GM21825 (cell line): ENCODE measurements at regions not wholly inside any gene's neighbourhood (a gene's known extent, or its start where the extent isn't known, plus 50 kb on each side); places are given as distances from the start of the nearest gene placed in this dataset.
"Not testable (repeated sequence)": the region's sequence is repeated elsewhere in the genome, so short reads cannot be mapped to it uniquely, and the experiment has no call there.

Experiments used
- ATAC-seq: cut with Tn5 transposase; IDR thresholded peaks from one replicate; pipeline ENCODE4 v1.9.1; 2021; ENCODE audit warnings: mild to moderate bottlenecking, moderate library complexity; ENCODE audit not compliant: unreplicated experiment

DNA sequence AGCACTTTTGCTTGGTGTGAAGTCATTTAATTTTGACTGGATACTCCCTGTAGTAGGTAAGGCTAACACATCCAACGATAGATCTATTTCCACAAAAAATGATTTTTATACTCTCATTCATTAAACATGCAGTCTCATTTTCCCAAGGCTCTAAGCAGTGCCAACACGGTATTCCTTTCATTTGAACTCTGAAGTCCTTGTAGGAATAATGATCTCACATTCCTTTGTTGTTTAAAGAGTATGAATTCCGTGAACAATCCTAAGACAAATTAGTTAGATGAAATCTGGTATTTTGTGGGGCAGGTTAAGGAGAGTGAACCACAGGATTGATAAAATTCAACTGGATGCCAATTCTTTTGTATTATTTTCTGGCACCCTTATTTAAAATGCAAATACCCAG lies 66.6 kb downstream of the LACC1 start:
- no peak for ATAC-seq

GRCh38 chr13:43947897-43948458 lies 68.3 kb downstream of the LACC1 start:
- ATAC-seq = no peak

- no peak for ATAC-seq
These were observed 73.7 kb downstream of the LACC1 start for GRCh38 chr13:43953370-43953769.

GRCh38 chr13:43956975-43957374 lies 77.3 kb downstream of the LACC1 start:
- ATAC-seq = not testable (repeated sequence)

GRCh38 chr13:43959291-43959690 lies 79.6 kb downstream of the LACC1 start:
- no peak for ATAC-seq

- no peak for ATAC-seq
These were observed 82.2 kb downstream of the LACC1 start for GRCh38 chr13:43961909-43962308.

- no peak for ATAC-seq
These were observed 84.0 kb downstream of the LACC1 start for GRCh38 chr13:43963726-43964125.

DNA sequence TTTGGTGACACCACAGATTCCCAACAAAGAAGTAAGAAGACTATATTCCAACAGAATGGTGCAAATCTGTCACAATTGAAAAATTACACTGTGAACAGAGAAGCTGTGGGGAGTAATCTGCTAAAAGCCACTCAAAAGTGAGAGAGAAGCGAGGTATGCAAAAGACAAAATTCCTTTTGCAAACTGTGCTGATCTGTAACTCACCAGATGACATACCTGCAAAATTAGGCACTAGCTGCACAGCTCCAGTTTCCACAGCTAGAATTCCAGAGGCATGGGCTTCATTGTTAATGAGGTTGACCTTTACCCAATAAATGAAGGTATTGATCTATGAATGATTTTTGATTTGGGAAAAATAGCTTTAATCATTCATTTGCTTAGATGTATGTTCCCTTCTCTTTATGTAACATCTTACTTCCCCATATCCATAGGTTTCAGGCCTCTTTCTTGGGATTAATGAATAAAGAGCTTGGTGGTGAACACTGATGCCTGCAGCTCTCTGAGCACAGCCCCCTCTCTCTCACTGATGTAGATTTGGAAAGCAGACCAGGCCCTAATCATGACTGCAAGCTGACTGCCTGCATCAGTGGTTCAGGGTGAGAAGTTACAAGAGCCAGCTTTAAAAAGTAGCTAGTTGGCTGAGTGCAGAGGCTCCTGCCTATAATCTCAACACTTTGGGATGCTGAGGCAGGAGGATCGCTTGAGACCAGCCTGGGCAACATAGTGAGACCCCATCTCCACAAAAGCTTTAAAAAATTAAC lies 85.2 kb downstream of the LACC1 start:
- no peak for ATAC-seq

GRCh38 chr13:43965459-43965845 lies 85.7 kb downstream of the LACC1 start:
- ATAC-seq = no peak

DNA sequence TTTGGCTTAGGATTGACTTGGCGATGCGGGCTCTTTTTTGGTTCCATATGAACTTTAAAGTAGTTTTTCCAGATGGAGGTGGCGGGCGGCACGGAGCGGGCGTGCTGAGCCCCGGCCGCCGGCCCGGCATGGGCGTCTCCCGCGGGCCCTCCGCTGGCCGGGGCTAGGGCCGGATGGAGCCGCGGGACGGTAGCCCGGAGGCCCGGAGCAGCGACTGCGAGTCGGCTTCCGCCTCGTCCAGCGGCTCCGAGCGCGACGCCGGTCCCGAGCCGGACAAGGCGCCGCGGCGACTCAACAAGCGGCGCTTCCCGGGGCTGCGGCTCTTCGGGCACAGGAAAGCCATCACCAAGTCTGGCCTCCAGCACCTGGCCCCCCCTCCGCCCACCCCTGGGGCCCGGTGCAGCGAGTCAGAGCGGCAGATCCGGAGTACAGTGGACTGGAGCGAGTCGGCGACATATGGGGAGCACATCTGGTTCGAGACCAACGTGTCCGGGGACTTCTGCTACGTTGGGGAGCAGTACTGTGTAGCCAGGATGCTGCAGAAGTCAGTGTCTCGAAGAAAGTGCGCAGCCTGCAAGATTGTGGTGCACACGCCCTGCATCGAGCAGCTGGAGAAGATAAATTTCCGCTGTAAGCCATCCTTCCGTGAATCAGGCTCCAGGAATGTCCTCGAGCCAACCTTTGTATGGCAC lies 88.7 kb downstream of the LACC1 start:
- not testable (repeated sequence) for ATAC-seq

GRCh38 chr13:43968943-43969690 lies 89.4 kb downstream of the LACC1 start:
- ATAC-seq = not testable (repeated sequence)

- not testable (repeated sequence) for ATAC-seq
These were observed 90.2 kb downstream of the LACC1 start for GRCh38 chr13:43969919-43970318.

DNA sequence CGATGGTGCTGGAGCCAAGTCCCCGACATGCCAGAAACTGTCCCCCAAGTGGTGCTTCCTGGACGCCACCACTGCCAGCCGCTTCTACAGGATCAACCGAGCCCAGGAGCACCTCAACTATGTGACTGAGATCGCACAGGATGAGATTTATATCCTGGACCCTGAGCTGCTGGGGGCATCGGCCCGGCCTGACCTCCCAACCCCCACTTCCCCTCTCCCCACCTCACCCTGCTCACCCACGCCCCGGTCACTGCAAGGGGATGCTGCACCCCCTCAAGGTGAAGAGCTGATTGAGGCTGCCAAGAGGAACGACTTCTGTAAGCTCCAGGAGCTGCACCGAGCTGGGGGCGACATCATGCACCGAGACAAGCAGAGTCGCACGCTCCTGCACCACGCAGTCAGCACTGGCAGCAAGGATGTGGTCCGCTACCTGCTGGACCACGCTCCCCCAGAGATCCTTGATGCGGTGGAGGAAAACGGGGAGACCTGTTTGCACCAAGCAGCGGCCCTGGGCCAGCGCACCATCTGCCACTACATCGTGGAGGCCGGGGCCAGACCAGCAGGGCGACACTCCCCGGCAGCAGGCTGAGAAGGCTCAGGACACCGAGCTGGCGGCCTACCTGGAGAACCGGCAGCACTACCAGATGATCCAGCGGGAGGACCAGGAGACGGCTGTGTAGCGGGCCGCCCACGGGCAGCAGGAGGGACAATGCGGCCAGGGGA lies 91.0 kb downstream of the LACC1 start:
- ATAC-seq = not testable (repeated sequence)

DNA sequence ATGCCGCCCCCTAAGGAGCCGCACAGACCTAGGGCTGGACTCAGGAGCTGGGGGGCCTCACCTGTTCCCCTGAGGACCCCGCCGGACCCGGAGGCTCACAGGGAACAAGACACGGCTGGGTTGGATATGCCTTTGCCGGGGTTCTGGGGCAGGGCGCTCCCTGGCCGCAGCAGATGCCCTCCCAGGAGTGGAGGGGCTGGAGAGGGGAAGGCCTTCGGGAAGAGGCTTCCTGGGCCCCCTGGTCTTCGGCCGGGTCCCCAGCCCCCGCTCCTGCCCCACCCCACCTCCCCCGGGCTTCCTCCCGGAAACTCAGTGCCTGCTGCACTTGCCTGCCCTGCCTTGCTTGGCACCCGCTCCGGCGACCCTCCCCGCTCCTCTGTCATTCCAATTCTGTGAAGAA lies 91.6 kb downstream of the LACC1 start:
- ATAC-seq = not testable (repeated sequence)

DNA sequence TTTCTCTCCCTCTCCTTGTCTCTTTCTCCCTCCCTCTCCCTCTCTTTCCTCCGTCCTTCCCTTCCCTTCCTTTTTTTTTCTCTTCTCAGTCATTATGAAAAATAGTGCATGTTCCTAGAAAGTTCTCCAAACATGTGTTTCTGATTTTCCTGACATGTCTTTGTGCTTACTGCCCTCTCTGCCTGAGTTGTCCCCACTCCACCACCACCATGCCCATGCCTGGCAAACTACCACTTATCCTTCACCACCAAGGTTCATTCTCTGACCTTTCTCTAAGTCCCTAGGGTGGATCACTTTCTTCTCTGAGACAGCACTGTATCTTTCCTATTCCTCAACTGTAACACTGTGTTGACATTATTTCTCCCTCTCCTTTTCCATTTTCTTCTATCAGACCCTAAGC lies 98.2 kb downstream of the LACC1 start:
- no peak for ATAC-seq

GRCh38 chr13:43978688-43979087 lies 99.0 kb downstream of the LACC1 start:
- no peak for ATAC-seq

GRCh38 chr13:43979492-43979891 lies 99.8 kb downstream of the LACC1 start:
- ATAC-seq = no peak

DNA sequence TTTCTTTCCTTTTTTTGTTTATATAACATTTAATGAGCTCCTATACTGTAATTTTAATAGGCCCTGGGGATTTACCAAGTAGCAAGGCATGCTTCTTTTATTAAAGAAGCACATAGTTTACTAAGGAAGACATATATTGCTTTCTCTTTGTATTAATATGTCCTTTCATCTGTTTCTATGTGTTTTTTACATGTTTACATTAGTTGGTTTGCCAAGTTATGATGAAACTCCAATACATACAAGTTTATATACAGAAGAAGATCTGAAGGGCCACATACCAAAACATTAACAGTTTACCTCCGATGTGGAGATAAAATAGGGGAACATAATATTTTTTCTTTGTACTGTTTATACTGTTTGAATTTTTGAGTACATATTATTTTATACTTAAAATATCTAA lies 100.9 kb downstream of the LACC1 start:
- ATAC-seq = no peak

DNA sequence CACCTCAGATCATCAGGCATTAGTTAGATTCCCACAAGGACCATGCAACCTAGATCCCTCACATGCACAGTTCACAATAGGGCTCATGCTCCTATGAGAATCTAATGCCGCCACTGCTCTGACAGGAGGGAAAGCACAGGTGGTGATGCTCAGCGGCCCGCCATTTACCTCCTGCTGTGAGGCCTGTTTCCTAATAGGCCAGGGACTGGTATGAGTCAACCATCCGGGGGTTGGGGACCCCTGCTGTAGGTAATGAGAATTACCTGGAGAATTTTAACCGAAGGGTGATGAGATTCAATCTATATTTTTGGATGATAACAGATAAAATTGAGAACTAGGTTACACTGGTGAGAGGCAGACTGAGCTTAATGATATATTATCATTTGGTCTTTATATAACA lies 101.4 kb downstream of the LACC1 start:
- ATAC-seq = no peak

- no peak for ATAC-seq
These were observed 102.0 kb downstream of the LACC1 start for GRCh38 chr13:43981512-43982301.
